CD4-positive, alpha-beta T cell treated with Interleukin-4 for 4 hours (primary cell): ENCODE measurements at regions not wholly inside any gene's neighbourhood (a gene's known extent, or its start where the extent isn't known, plus 50 kb on each side); places are given as distances from the start of the nearest gene placed in this dataset.
A peak's percentile ranks its signal among the peaks of the same experiment; 100 is the strongest.

Experiments used
- DNase-seq: peaks from one replicate; pipeline ENCODE4 v3.0.0-alpha.2; 2020

- peak; percentile 4 for DNase-seq
Measured at GRCh38 chr16:79497606-79498350, 102.8 kb downstream of the MAF start.

DNA sequence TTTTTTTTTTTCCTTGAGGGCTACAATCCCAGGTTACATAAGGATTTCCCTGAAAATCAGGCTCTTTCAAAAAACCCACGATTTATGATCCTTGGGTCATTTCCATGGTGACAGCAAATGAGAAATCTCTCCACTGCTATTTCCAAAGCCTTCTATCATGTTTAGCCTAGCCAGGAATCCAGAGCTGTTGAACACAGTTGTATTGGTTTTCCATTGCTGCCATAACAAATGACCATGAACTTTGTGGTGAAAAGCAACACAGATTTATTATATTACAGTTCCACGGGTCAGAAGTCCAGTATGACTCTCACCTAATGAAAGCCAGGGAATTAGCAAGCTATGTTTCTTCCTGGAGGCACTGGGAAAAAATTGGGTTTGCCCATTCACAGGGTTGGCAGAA, 106.6 kb downstream of the MAF start:
- DNase-seq: no peak

DNA sequence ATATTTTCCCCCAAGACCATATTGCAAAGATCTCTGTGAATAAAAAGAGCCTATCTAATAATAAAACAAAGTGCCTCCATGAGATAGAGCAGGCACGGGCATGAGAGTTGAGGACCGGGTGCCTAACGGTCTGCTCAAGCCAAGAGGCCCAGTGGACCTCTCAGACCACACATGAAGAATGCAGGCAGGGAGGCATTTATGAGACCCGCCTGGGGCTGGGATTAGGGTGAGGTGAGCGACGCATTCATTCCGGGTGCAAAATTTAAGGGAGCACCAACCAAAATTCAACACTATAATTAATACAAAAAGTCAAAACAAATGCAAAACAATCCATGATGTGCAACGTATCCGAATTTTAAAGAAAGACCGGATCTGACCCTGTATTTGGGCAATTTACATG, 108.5 kb downstream of the MAF start:
- no peak for DNase-seq

DNA sequence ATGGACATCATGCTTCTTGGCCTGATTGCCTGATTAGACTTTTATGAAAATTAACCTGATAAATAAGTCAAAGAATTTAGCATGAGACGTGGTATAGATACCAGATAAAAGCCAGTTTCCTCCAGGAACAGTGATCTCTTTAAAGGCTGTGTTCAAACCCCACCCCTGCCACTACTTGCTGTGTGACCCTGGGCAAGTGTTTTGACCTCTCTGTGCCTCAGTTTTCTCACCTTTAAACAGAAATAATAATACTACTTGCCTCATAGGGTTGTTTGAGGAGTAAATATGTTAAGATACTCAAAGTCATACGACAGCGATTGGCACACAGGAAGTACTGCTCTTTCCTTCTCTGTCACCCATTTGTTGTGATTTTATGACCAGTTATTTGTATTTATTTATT, 115.5 kb downstream of the MAF start:
- no peak for DNase-seq

- DNase-seq: no peak
Measured at GRCh38 chr16:79484237-79484636, 116.3 kb downstream of the MAF start.

GRCh38 chr16:79483336-79483735, 117.2 kb downstream of the MAF start:
- DNase-seq: no peak

DNA sequence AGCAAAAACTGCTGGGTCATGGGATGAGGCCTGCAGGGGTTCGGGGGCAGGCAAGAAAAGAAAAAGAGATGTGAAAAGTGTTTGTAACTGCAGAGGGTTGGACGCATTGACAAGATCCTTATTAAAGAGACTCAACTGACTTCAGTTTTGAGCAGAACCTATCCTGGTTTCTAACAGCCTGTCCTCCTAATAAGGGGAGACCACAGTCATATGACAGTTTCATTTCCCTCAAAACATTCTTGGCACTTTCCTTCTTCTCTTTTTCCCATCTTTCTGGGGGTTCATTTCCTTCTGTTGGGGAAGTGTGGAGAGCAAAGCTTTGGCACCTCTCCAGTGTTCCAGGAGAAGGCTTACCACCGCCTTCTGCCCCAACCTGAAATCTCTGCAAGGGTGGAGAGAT, 118.5 kb downstream of the MAF start:
- DNase-seq: no peak

GRCh38 chr16:79480929-79481328, 119.6 kb downstream of the MAF start:
- DNase-seq: no peak

GRCh38 chr16:79480056-79480455, 120.5 kb downstream of the MAF start:
- DNase-seq: no peak

- DNase-seq: no peak
Measured at GRCh38 chr16:79476580-79476979, 124.0 kb downstream of the MAF start.

DNA sequence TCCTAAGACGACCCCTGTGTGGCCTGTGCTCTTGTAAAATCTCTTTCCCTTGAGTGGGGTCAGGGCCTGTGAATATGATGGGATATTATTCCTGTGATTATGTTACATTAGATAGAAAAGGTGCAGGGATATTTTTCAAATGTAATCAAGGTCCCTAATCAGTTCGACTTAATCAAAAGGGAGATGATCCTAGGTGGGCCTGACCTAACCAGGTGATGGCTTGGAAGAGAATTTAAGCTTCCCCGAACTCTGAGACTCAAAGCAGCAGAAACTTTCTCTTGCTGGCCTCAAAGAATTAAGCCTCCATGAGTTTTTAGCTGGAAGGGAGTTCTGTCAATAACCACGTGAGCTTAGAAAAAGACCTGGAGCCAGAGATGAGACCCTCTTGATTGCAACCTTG, 124.7 kb downstream of the MAF start:
- DNase-seq: no peak

- DNase-seq: no peak
Measured at GRCh38 chr16:79473456-79473855, 127.1 kb downstream of the MAF start.

GRCh38 chr16:79472426-79472825, 128.1 kb downstream of the MAF start:
- no peak for DNase-seq

DNA sequence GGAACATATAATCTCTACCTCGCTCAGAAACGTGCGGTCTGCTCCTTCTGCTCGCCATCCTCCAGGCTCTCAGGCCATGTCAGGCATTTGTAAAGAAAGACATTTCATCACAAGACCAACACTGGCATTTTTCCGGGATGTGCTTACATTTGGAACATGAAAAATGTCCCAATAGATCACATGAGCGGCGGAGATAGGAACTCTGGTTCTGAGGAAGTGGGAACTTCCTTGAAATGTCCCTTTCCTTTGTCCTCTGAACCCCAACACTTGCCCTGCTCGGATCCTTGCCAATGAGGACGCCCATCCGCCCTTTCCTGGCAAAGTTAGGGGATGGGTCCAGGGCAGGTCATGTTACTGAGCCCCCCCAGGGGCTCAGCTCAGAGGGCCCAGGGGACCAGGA, 130.5 kb downstream of the MAF start:
- no peak for DNase-seq

DNA sequence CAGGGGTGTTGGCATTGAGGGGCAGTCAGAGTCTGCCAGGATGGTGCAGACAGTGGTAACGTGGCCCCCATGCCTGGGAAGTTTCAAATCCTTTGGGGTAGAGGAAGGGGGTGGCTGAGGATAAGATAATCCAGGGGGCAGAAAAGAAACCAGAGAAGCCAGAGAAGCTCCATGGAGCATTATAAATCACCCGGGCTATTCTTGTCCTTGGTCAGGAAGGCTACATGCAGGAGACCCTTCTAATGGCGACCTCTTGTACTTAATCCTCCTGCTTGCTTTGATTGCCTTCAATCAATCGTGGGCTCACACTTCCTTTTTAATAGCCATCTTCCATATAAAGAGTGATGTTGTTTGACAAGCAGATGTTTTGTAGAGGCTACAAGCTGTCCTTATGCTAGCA, 131.9 kb downstream of the MAF start:
- no peak for DNase-seq

GRCh38 chr16:79468121-79468552, 132.4 kb downstream of the MAF start:
- DNase-seq: no peak

- no peak for DNase-seq
Measured at GRCh38 chr16:79466111-79466510, 134.4 kb downstream of the MAF start.

DNA sequence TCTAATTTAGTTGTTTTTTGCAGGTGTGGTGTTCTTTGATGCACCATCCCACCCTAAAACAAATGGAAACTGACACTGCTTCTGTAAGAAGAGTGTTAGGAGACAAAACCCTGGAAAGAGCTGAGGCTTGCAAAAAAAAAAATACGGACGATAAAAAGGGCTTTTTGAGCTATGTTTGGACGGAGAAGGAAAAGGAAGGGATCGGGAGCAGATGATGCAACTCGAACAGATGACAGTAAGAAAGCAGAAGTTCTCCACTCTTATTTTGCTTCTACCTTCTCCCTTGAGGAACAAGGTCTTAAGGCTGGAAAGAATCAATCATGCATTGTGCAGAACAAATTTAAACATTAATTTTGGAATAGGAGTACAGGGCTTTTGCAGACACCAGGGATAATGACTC, 136.7 kb downstream of the MAF start:
- no peak for DNase-seq

DNA sequence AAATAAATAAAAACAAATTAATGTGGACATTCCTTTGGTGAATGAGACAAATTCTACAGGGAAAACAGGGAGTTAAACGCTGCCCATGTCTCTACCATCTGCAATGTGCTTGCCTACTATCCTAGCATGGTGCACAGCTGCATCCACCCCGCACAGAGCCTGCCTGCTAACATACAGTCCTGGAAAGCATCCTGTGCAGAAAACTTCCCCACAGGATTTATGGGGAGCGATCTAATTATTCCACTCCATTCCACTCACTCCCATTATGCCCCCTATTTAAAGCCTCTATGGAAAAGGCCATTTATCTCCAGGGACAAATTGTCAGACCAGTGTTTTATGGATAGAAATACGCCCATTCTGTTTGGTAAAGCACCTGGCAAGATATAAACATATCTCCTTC, 144.5 kb downstream of the MAF start:
- DNase-seq: no peak

DNA sequence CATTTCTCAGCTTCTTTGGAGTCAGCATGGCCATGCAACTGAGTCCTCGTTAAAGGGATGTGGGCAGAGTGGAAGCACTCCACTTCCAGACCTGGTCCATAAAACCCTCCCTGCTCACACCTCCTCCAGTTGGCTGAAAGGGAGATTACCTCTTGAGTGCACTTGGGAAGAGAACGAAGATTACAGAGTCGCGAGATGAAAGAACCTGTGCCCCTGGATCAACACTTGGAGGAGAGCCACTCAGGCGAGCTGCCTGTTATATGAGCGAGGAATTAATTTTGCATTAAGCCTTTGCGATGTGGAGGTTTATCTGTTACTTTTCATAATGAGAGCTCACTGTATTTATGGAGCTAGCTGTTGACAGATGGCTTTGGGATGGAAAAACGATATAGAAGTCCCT, 147.9 kb downstream of the MAF start:
- no peak for DNase-seq

DNA sequence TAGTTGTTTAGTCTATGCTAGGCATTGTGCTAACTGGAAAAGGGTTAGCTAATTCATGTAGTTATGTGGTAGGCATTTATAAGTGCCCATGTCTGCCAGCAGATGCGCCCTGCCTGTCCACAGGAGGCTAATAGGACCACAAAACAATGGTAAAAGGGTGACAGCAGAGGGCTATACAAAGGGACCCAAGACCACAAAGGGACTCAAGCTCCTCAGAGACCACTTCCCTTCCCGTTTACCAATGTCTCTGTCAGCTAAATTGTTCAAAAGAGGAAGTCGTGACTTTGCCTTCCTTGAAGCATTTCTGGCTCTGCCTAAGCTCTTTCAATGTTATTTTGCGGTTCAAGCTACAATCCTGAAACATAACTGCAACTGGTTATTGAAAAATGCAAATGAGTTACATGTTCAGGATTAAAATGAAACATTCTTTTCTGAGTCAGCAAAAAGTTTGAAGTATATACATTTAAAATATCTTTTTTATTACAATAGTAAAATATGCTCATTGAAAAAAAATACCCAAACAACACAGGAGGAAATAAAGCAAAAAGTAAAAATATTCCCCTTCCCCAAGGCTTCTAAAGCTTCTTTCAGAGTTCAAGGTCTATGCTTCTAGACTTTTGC, 149.2 kb downstream of the MAF start:
- peak; percentile 20 for DNase-seq

DNA sequence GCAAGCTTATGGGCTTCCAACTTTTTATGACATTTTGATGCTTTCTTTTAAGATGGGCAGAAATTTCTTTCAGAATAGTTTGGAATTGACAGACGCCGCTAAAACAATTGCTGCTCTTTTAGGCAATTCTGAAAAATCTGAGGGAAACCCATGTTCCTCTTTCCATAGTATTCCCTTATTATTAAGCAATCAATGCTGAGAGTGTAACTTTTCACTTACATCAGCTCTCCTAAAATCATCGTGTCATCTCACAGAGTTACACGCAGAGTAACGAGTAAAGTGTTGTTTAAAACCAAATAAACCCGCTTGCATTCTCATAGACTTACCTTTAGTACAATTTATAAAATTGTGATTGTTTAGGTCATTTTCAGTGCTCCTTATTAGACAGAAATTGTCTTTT, 150.6 kb downstream of the MAF start:
- no peak for DNase-seq

GRCh38 chr16:79449067-79449769, 151.3 kb downstream of the MAF start:
- no peak for DNase-seq

GRCh38 chr16:79444572-79444971, 156.0 kb downstream of the MAF start:
- DNase-seq: no peak
